Neutrophil (primary cell): ENCODE measurements at regions not wholly inside any gene's neighbourhood (a gene's known extent, or its start where the extent isn't known, plus 50 kb on each side); places are given as distances from the start of the nearest gene placed in this dataset.

ENCODE experiments used
- H3K27ac ChIP-seq: fragments of 200-600 bp; sonication (generic); 2 replicates; pipeline ENCODE4 v1.5.1; 2016; ENCODE audit warnings: mild to moderate bottlenecking, moderate library complexity
- H3K27me3 ChIP-seq: fragments of 200-600 bp; sonication (generic); 2 replicates; pipeline ENCODE4 v1.6.0; 2016; ENCODE audit warnings: mild to moderate bottlenecking
- H3K36me3 ChIP-seq: fragments of 200-600 bp; sonication (generic); 2 replicates; pipeline ENCODE4 v1.5.1; 2017
- H3K4me1 ChIP-seq, 2 experiments: fragments of 200-600 bp in 1 of 2; sonication (generic) in 1 of 2; 1 replicate in 1 of 2; 2 replicates in 1 of 2; pipeline versions ENCODE4 v1.5.1 to v1.6.1; 2013 to 2016; ENCODE audit warnings: low read depth in 1 of 2, low read length in 1 of 2, mild to moderate bottlenecking in 1 of 2, moderate library complexity in 1 of 2; ENCODE audit not compliant: control insufficient read depth in 1 of 2, insufficient read depth in 1 of 2
- H3K4me3 ChIP-seq, 2 experiments: fragments of 200-600 bp in 1 of 2; sonication (generic) in 1 of 2; 1 replicate in 1 of 2; 2 replicates in 1 of 2; pipeline ENCODE4 v1.5.1; 2013 to 2016; ENCODE audit warnings: low read depth in 1 of 2, low read length in 1 of 2, mild to moderate bottlenecking in 1 of 2, moderate library complexity in 1 of 2
- H3K9me3 ChIP-seq: fragments of 200-600 bp; sonication (generic); 2 replicates; pipeline ENCODE4 v1.5.1; 2016
- CTCF ChIP-seq: fragments of 200-600 bp; sonication (generic); IDR thresholded peaks from 2 replicates; pipeline ENCODE4 v1.5.1; 2016; ENCODE audit warnings: antibody characterized with exemption

- Histone ChIP-seq H3K4me3 (no peak overlapping the region), H3K9me3 (no peaks in the 10 kb centered on the region), H3K4me1 (no peaks in the 10 kb centered on the region), H3K36me3 (no peaks in the 10 kb centered on the region), H3K27me3 (no peaks in the 10 kb centered on the region), H3K27ac (no peak overlapping the region)
- TF ChIP-seq CTCF, result no peak
Measured at GRCh38 chr16:80347002-80347401, 193.8 kb upstream of the DYNLRB2 start.

DNA sequence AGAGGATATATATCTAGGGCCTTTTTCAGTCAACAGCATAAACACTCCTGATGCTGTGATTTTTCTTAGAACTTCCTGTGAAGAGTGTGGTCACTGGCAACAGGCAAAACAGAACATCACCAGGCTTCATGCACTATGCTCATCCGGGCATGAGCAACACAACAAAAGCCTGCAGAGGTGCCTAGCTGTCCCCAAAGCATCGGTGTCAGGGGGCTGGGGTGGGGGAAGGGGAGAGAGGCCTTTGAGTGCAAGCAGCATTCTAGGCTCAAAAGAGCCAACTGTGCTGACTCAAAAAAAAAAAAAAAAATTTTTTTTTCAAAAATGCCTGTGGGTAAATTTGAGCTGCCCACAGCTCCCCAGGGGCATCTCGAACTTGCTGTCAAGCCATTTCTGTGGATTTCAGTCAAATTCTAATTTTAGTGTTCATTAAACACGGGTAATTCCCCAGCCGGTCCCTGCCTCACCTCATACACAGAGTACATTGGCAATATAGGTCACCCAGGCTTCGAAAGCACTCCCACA lies 194.6 kb upstream of the DYNLRB2 start:
- no peaks in the 10 kb centered on the region for H3K4me1 ChIP-seq
- no peaks in the 10 kb centered on the region for H3K36me3 ChIP-seq
- H3K9me3 ChIP-seq, result no peaks in the 10 kb centered on the region
- TF ChIP-seq CTCF, result no peak
- H3K27ac ChIP-seq, result no peak overlapping the region
- H3K4me3 ChIP-seq, result no peak overlapping the region
- H3K27me3 ChIP-seq, result no peaks in the 10 kb centered on the region

GRCh38 chr16:80345701-80346100 lies 195.1 kb upstream of the DYNLRB2 start:
- no peaks in the 10 kb centered on the region for H3K36me3 ChIP-seq

GRCh38 chr16:80344570-80344969 lies 196.2 kb upstream of the DYNLRB2 start:
- Histone ChIP-seq H3K27ac (no peak overlapping the region), H3K9me3 (no peaks in the 10 kb centered on the region), H3K27me3 (no peaks in the 10 kb centered on the region), H3K4me3 (no peak overlapping the region), H3K4me1 (no peaks in the 10 kb centered on the region), H3K36me3 (no peaks in the 10 kb centered on the region)
- TF ChIP-seq CTCF, result no peak

More at GRCh38 chr16:80345701-80346100, 195.1 kb upstream of the DYNLRB2 start:
- Histone ChIP-seq H3K4me3 (no peak overlapping the region), H3K27ac (no peak overlapping the region), H3K27me3 (no peaks in the 10 kb centered on the region), H3K4me1 (no peaks in the 10 kb centered on the region), H3K9me3 (no peaks in the 10 kb centered on the region)
- no peak for TF ChIP-seq CTCF

GRCh38 chr16:80341263-80341662 lies 199.5 kb upstream of the DYNLRB2 start:
- Histone ChIP-seq H3K4me1 (no peaks in the 10 kb centered on the region), H3K4me3 (no peak overlapping the region), H3K36me3 (no peaks in the 10 kb centered on the region), H3K27me3 (no peaks in the 10 kb centered on the region), H3K27ac (no peak overlapping the region), H3K9me3 (no peaks in the 10 kb centered on the region)
- no peak for TF ChIP-seq CTCF

DNA sequence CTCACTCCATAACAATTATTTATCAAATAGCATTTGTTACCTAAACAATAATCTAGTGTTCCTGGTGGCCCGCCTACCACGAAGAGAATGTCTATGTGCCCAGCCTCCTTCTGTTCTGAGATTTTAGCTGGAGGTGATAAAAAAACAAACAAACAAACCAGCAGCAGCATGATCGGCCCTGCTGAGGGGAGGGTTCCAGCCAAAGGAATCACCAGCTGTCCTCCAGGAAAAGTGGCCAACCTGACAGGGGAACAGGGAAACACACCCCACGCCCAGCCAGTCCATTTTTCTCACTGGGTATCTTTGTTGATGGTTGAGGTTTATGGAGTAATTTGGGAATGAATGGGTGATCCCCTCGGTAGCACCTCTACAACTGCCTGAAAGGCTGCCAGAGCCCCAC lies 203.0 kb upstream of the DYNLRB2 start:
- H3K9me3 ChIP-seq, result no peaks in the 10 kb centered on the region
- H3K4me1 ChIP-seq, result no peaks in the 10 kb centered on the region
- no peak overlapping the region for H3K4me3 ChIP-seq
- no peaks in the 10 kb centered on the region for H3K27me3 ChIP-seq
- TF ChIP-seq CTCF, result no peak
- no peaks in the 10 kb centered on the region for H3K36me3 ChIP-seq
- no peak overlapping the region for H3K27ac ChIP-seq
